ENCODE measurements at regions not wholly inside any gene's neighbourhood (a gene's known extent, or its start where the extent isn't known, plus 50 kb on each side); places are given as distances from the start of the nearest gene placed in this dataset.

DNA sequence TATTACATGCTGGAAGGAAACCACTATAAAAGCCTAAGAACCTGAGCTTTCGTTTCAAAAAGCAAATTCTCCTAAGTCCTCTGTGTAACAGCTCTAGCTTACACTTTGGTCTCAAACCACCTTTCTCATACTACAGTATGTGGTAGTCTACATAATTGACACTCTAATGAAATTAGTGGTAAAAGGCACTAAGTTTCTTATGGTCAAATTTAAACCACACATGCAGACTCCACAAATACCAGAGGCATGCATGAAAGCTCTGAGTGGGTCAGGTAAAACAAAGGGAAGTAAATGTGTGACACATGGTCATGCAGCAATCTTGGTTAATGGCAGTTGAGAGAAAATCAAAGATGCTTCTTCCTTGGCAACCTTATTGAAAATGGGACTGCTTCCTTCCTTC lies 187.8 kb downstream of the CCNG2 start:
- TF ChIP-seq, protein P1, sequence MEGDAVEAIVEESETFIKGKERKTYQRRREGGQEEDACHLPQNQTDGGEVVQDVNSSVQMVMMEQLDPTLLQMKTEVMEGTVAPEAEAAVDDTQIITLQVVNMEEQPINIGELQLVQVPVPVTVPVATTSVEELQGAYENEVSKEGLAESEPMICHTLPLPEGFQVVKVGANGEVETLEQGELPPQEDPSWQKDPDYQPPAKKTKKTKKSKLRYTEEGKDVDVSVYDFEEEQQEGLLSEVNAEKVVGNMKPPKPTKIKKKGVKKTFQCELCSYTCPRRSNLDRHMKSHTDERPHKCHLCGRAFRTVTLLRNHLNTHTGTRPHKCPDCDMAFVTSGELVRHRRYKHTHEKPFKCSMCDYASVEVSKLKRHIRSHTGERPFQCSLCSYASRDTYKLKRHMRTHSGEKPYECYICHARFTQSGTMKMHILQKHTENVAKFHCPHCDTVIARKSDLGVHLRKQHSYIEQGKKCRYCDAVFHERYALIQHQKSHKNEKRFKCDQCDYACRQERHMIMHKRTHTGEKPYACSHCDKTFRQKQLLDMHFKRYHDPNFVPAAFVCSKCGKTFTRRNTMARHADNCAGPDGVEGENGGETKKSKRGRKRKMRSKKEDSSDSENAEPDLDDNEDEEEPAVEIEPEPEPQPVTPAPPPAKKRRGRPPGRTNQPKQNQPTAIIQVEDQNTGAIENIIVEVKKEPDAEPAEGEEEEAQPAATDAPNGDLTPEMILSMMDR (conservative IDR thresholded peaks at IDR 0.05; ENCODE audit: low read length) = no peak
- no peak for TF ChIP-seq EZH2phosphoT487 (IDR thresholded peaks at IDR 0.05; ENCODE audit: borderline replicate concordance, low read depth, low read length)

All from OCI-LY7 (cell line).